ENCODE measurements at regions not wholly inside any gene's neighbourhood (a gene's known extent, or its start where the extent isn't known, plus 50 kb on each side); places are given as distances from the start of the nearest gene placed in this dataset.

GRCh38 chr12:124194893-124195566 is 99.9 kb upstream of the RFLNA start:
- Mint-ChIP-seq H3K4me3 (no peak overlapping the region), H3K27ac (ENCODE audit: unreplicated experiment) (no peak overlapping the region), H3K4me1 (peaks cover 5% of the 10 kb centered on the region), H3K27me3 (ENCODE audit: low read depth) (no peaks in the 10 kb centered on the region), H3K9me3 (peaks cover 2% of the 10 kb centered on the region), H3K36me3 (ENCODE audit: low read depth) (no peaks in the 10 kb centered on the region)
- no peak for DNase-seq (ENCODE audit: low read depth, low spot score)
- TF ChIP-seq CTCF (conservative IDR thresholded peaks at IDR 0.05) = no peak

- peaks cover 5% of the 10 kb centered on the region for H3K4me1 Mint-ChIP-seq
- H3K36me3 Mint-ChIP-seq (ENCODE audit: low read depth) = no peaks in the 10 kb centered on the region
- TF ChIP-seq CTCF (conservative IDR thresholded peaks at IDR 0.05) = no peak
- no peak overlapping the region for H3K4me3 Mint-ChIP-seq
- no peak for DNase-seq (ENCODE audit: low read depth, low spot score)
- H3K9me3 Mint-ChIP-seq = peaks cover 2% of the 10 kb centered on the region
- no peaks in the 10 kb centered on the region for H3K27me3 Mint-ChIP-seq (ENCODE audit: low read depth)
- no peak overlapping the region for H3K27ac Mint-ChIP-seq (ENCODE audit: unreplicated experiment)
Observed at GRCh38 chr12:124195567-124195942, 99.3 kb upstream of the RFLNA start.

DNA sequence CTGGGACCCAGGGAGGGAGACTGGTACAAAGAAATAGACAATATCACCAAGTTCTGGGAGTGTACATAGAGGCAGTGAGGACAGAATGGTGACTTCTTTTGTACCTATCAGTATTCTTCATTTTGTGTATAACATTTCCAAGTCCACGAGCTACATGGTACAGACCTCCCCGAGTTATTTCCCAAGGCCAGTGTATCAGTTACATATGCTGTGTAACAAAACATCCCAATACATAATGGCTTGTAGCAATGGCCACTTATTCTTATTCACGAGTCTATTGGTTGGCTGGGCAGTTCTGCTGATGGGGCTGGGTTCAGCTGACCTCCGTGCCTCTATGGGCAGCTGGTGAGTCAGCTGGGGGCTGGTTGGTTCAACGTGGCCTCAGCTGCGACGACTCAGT is 98.7 kb upstream of the RFLNA start:
- DNase-seq (ENCODE audit: low read depth, low spot score) = no peak
- H3K27me3 Mint-ChIP-seq (ENCODE audit: low read depth) = no peaks in the 10 kb centered on the region
- no peak for TF ChIP-seq CTCF (conservative IDR thresholded peaks at IDR 0.05)
- H3K36me3 Mint-ChIP-seq (ENCODE audit: low read depth) = no peaks in the 10 kb centered on the region
- no peak overlapping the region for H3K4me3 Mint-ChIP-seq
- peaks cover 5% of the 10 kb centered on the region for H3K4me1 Mint-ChIP-seq
- peaks cover 2% of the 10 kb centered on the region for H3K9me3 Mint-ChIP-seq
- H3K27ac Mint-ChIP-seq (ENCODE audit: unreplicated experiment) = no peak overlapping the region

- no peak for DNase-seq (ENCODE audit: low read depth, low spot score)
- no peak overlapping the region for H3K4me3 Mint-ChIP-seq
- no peak for TF ChIP-seq CTCF (conservative IDR thresholded peaks at IDR 0.05)
- H3K27me3 Mint-ChIP-seq (ENCODE audit: low read depth) = no peaks in the 10 kb centered on the region
- H3K4me1 Mint-ChIP-seq = no peaks in the 10 kb centered on the region
- peaks cover 4% of the 10 kb centered on the region for H3K36me3 Mint-ChIP-seq (ENCODE audit: low read depth)
- H3K9me3 Mint-ChIP-seq = no peaks in the 10 kb centered on the region
- H3K27ac Mint-ChIP-seq (ENCODE audit: unreplicated experiment) = no peak overlapping the region
Observed at GRCh38 chr12:124201248-124201647, 93.6 kb upstream of the RFLNA start.

DNA sequence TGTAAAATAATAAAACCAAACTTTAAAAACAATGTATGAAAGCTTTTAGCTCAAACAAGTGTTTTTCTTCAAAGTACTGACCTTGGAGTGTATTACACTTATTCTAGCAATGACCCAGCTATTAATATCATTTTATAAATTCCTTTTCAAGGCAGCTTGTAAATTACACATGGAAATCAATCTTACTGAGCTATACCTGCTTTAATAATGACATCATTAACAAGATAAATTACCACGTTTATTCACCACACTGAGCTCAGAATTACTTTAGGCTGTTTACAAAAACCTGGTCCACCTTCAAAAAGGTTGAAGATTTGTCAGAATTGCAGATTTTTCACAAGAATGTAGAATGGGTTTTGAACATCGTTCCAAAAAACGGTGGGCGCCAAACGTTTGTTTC is 91.7 kb upstream of the RFLNA start:
- no peaks in the 10 kb centered on the region for H3K4me1 Mint-ChIP-seq
- no peak for TF ChIP-seq CTCF (conservative IDR thresholded peaks at IDR 0.05)
- H3K36me3 Mint-ChIP-seq (ENCODE audit: low read depth) = peaks cover 4% of the 10 kb centered on the region
- no peak overlapping the region for H3K27ac Mint-ChIP-seq (ENCODE audit: unreplicated experiment)
- no peak for DNase-seq (ENCODE audit: low read depth, low spot score)
- no peaks in the 10 kb centered on the region for H3K27me3 Mint-ChIP-seq (ENCODE audit: low read depth)
- H3K4me3 Mint-ChIP-seq = no peak overlapping the region
- H3K9me3 Mint-ChIP-seq = no peaks in the 10 kb centered on the region

Data from neural crest cell (in vitro differentiated cells).